HG03520 (cell line): ENCODE measurements at regions not wholly inside any gene's neighbourhood (a gene's known extent, or its start where the extent isn't known, plus 50 kb on each side); places are given as distances from the start of the nearest gene placed in this dataset.

Experiments used
- ATAC-seq: cut with Tn5 transposase; IDR thresholded peaks from one replicate; pipeline ENCODE4 v1.9.1; 2021; ENCODE audit warnings: mild to moderate bottlenecking, moderate library complexity; ENCODE audit not compliant: unreplicated experiment

DNA sequence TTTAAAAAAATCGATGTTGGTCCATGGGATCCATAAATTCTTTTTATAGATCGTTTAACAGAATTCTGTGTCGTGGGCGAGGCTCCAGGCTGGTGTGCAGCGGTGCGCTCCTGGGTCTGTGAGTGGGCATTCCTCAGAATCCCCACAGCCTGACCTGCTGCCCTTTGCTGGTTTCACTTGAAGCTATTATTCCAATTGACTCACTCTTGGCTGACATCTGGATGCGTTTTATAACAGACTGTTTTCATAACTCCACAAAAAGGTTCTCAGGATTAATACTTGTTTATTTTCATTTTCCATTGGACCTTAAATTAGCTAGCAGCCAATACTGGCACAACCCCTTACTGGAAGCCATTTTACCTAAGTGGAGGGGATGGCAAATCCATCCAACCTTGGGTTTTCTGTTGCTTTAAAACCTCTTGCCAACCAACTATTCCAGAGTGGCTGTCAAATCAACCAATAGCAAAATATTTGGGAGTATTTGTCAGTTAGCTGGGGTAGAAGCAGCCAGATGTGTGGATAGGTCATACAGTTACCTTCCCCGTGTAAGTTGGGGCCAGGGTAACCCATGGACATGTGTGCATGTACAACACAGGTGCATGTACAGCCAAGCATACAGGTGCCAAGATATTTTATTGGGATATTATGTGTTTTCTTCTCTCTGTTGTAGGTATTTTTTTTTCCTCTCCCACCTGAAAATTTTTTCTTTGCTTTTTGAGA, 160.7 kb upstream of the ZNF32 start:
- no peak for ATAC-seq

DNA sequence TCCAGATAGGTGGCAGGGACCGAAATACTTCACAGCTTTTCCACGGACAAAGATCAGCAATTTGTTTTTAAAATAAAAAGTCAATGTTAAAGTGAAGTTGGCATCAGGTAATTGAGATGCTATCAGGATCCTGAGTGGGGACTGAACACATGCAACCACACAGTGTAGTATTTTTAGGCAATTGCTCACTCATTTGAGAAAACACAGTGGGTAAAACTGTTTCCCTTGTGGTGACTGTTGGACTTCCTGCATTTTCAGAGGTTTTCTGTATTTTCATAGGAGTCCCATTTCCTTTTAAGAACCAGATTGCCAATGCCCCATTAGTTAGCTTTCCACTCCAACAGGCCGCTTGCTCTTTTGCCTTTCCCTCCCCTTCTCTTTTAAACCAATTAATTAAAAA, 159.5 kb upstream of the ZNF32 start:
- no peak for ATAC-seq

- ATAC-seq = no peak
Measured at GRCh38 chr10:43806831-43807640, 158.4 kb upstream of the ZNF32 start.

GRCh38 chr10:43803791-43804190, 155.1 kb upstream of the ZNF32 start:
- no peak for ATAC-seq

GRCh38 chr10:43802988-43803696, 154.5 kb upstream of the ZNF32 start:
- ATAC-seq = no peak

DNA sequence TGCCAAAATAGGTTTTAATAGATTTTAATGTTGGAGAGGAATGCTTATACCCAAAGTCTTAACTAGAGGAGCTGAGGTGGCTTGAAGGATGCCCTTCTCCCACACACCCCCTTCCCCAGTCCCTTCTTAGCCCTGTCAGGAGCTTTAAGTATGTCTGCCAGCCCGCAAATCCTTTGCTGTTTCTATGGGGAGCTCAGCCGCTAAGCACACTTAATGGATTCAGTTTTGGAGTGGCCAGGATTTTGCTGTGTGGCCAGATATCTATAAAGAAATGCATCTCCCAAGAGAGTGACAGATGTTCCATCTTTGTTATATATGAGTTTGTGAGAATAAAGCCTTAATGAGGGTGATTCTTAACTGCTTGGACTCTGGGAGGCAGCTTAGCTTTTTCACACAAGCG, 152.9 kb upstream of the ZNF32 start:
- ATAC-seq = no peak

DNA sequence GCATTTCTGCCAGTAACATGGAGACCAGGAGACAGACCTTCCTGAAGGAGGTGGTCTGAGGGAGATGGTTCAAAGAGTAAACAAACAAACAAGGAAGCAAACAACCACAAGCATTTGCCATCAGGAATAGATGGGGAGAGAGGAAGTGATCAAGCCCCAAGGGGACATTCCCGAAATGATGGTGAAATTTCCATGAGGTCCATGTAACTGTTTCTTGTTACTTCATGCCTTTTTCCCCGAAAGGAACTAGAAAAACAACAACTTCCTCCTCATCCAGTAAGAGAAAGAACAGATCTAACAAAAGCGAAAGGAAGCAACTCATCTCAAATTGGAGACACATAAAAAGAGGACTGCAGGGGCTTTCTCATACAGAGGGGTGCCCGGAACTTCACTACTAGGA, 152.5 kb upstream of the ZNF32 start:
- no peak for ATAC-seq

GRCh38 chr10:43796781-43797180, 148.1 kb upstream of the ZNF32 start:
- ATAC-seq = no peak

GRCh38 chr10:43795639-43796038, 147.0 kb upstream of the ZNF32 start:
- no peak for ATAC-seq

- no peak for ATAC-seq
Measured at GRCh38 chr10:43795093-43795492, 146.4 kb upstream of the ZNF32 start.

GRCh38 chr10:43794181-43794815, 145.6 kb upstream of the ZNF32 start:
- no peak for ATAC-seq

GRCh38 chr10:43793704-43794103, 145.0 kb upstream of the ZNF32 start:
- no peak for ATAC-seq

DNA sequence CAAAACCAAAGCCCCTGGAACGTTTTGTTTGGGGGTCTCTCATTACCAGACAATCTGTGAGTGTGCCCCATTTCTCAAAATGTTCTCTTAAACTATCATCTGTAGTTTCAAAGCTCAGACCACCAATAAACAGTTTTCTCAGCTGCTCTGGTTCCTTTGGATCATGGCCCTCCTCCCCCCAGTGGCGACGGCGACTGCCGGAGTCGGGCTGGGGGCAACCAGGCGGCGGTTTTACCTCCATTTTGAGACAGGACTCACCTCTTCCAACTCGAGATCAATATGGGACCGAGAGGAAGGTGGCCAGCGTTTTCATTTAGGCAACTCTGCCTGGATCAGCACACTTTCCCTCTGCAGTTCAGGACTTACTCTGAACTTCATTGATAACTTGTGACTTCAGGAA, 141.5 kb upstream of the ZNF32 start:
- no peak for ATAC-seq

GRCh38 chr10:43785252-43785651, 136.6 kb upstream of the ZNF32 start:
- ATAC-seq = no peak

- no peak for ATAC-seq
Measured at GRCh38 chr10:43782814-43783213, 134.1 kb upstream of the ZNF32 start.

- ATAC-seq = no peak
Measured at GRCh38 chr10:43781480-43782361, 133.0 kb upstream of the ZNF32 start.

- no peak for ATAC-seq
Measured at GRCh38 chr10:43778571-43778970, 129.9 kb upstream of the ZNF32 start.

- ATAC-seq = no peak
Measured at GRCh38 chr10:43775384-43775783, 126.7 kb upstream of the ZNF32 start.

DNA sequence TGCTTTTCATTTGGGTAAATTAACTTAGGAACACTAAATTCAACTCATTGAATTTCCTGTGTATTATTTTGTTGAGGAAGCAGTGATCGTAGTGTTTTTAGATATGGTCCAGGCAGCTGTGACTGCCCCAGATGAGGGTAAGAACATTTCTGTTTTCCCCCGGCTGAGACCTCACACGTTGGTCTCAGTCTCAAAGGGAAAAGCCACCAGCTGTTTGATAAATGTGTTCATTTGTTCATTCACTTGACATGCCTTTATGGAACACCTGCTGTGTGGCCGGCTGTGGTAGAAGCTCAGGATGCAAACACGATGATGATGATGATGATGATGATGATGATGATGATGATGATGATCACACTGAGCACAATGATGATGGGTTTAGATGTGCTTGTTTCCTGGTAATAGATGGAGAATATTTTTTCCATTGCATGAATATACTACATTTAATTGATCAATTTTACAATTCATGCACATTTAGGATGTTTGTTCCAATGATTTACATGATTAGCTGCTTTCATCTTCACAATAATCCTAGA, 125.6 kb upstream of the ZNF32 start:
- ATAC-seq = no peak

- ATAC-seq = no peak
Measured at GRCh38 chr10:43773736-43774135, 125.1 kb upstream of the ZNF32 start.
